Upper lobe of left lung (tissue), 4 donors: ENCODE measurements at regions not wholly inside any gene's neighbourhood (a gene's known extent, or its start where the extent isn't known, plus 50 kb on each side); places are given as distances from the start of the nearest gene placed in this dataset.

Source experiments
- CTCF ChIP-seq, 6 experiments: fragments of 450-650 bp in 4 of 6; fragments of 200-600 bp in 2 of 6; sonication (generic) in 2 of 6; IDR thresholded peaks; one replicate each; pipeline ENCODE4 v1.5.1; 2016 to 2019; ENCODE audit warnings: antibody characterized with exemption in 6 of 6
- POLR2A ChIP-seq, 4 donors: fragments of 450-650 bp; IDR thresholded peaks; one replicate each; pipeline ENCODE4 v1.5.1; 2016 to 2017; ENCODE audit warnings: antibody characterized with exemption in 4 of 4, mild to moderate bottlenecking in 2 of 4
- POLR2AphosphoS5 ChIP-seq, 2 donors: sonication (generic); formaldehyde crosslinking; IDR thresholded peaks; one replicate each; pipeline ENCODE4 v1.5.1; 2017; ENCODE audit warnings: antibody characterized with exemption in 2 of 2

DNA sequence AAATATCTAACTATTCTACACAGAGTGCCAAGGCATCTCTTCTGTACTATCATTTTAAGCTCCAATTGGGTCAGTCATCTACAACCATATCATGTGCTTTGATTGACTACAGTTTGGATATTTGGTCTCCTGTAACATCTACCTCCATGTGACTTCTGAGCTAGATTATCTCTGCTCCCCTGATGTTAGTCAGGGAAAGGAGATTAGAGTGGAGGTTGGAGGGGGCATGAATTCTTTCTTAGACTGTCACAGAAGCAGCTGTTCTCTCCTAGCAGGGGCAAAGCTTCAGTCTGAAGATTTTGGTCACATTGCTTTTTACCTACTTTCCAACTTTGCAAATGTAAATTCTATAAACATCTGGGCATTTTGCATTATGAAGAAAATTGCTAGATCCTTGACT lies 62.6 kb upstream of the C4orf54 start:
- TF ChIP-seq CTCF (IDR thresholded peaks at IDR 0.05), result no peak
- TF ChIP-seq POLR2AphosphoS5 (IDR thresholded peaks at IDR 0.05), result no peak
- TF ChIP-seq POLR2A (IDR thresholded peaks at IDR 0.05), result no peak
